ENCODE measurements at regions not wholly inside any gene's neighbourhood (a gene's known extent, or its start where the extent isn't known, plus 50 kb on each side); places are given as distances from the start of the nearest gene placed in this dataset.

DNA sequence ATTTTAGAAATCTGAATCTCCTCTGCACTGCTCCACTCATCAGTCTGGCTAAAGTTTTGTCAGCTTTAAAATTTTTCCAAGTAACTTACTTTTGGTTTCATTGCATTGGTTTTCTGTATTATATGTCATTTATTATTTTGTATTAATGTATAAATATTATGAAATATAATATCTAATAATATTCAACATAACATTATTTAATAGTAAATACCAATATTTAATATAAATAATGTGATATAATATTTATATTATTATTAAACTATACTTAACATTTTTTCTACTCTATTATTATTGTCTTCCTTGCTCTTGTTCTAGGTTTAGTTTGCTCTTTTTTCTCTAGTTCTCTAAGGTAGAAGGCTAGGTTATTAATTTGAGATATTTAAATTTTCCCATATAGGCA, 512.1 kb downstream of the AACS start:
- ATAC-seq: no peak
- H3K4me1 Mint-ChIP-seq: no peaks in the 10 kb centered on the region
- no peak for DNase-seq (ENCODE audit: low spot score in 2 of 2)
- no peaks in the 10 kb centered on the region for H3K36me3 Mint-ChIP-seq
- peaks cover 16% of the 10 kb centered on the region for H3K9me3 Mint-ChIP-seq
- no peak overlapping the region for H3K4me3 Mint-ChIP-seq
- no peak overlapping the region for H3K27ac Mint-ChIP-seq

DNA sequence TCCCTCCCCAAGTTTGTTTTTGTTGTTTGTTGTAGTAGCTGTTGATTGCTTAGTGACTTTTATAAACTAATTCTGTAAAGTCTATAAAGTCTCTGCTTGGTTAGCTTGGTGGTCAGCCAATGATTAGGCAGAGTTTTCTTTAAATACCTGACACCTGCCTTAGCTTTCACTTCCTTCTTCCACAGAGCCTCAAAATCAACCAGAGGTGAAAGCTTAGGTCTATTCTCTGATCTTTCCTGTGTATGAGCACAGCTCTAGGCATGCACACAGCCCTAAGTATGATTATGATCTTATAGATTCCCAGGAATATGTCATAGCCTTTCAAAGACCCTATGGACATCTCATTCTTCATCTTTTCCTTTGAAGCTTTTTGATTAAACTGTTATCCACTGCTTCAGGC, 514.7 kb downstream of the AACS start:
- Mint-ChIP-seq H3K4me1 (no peaks in the 10 kb centered on the region), H3K36me3 (no peaks in the 10 kb centered on the region), H3K9me3 (peaks cover 19% of the 10 kb centered on the region), H3K4me3 (no peak overlapping the region), H3K27ac (no peak overlapping the region)
- DNase-seq (ENCODE audit: low spot score in 2 of 2) (no peak), ATAC-seq (no peak)

DNA sequence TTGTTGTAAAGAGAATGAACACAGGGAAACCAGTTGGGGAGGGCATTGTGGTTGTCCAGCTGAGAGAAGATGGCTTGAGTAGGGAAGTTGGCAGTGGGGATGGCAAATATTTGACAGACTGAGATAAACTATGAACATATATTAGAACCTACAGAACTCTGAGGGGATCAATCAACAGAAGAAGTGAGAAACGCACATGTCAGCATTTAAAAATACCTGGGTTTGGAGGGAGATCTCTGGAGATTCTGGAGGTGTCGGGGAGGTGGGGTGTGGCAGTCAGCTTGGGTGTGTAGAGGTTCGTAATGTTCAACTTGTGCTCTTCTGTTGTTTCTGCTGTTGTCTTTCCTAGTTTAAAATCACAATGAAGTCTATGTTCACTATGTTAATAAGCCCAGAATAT, 517.8 kb downstream of the AACS start:
- DNase-seq (ENCODE audit: low spot score in 2 of 2) (no peak), ATAC-seq (no peak)
- Mint-ChIP-seq H3K4me3 (no peak overlapping the region), H3K9me3 (peaks cover 17% of the 10 kb centered on the region), H3K36me3 (no peaks in the 10 kb centered on the region), H3K27ac (no peak overlapping the region), H3K4me1 (no peaks in the 10 kb centered on the region)

DNA sequence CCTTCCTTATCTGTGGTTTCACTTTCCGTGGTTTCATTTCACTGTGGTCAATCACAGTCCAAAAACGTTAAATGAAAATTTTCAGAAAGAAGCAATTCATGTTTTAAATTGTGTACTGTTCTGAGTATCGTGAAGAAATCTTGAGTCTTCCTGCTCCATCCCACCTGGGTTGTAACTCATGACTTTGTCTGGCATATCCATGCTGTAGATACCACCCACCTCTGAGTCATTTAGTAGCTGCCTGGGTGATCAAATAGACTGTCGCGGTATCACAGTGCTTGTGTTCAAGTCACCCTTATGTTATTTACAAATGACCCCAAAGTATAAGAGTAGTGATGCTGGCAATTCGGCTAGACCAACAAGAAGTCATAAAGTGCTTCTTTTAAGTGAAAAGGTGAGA, 521.2 kb downstream of the AACS start:
- no peak for ATAC-seq
- H3K36me3 Mint-ChIP-seq: no peaks in the 10 kb centered on the region
- no peaks in the 10 kb centered on the region for H3K4me1 Mint-ChIP-seq
- peaks cover 9% of the 10 kb centered on the region for H3K9me3 Mint-ChIP-seq
- no peak overlapping the region for H3K4me3 Mint-ChIP-seq
- no peak overlapping the region for H3K27ac Mint-ChIP-seq
- DNase-seq (ENCODE audit: low spot score in 2 of 2): no peak

DNA sequence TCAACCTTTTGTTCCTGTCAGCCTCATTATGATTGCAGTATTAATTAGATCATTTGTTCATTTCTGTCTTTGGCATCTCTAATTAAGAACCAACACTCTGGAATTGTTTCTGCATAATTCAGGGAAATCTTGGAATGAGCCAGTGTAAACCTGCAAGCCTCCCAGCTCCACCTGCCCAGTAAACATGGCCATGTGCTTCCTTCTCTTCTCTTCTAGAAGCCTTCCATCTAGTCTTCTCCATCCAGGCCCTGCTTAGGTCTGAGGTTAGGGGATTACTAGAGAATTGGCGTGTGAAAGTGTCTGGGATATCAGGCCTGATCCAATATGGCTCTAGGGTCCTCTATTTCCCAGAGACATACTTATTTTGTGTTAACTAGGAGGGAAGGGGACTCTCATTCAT, 528.0 kb downstream of the AACS start:
- Mint-ChIP-seq H3K9me3 (peaks cover 6% of the 10 kb centered on the region), H3K4me1 (no peaks in the 10 kb centered on the region), H3K36me3 (no peaks in the 10 kb centered on the region), H3K27ac (no peak overlapping the region), H3K4me3 (no peak overlapping the region)
- no peak for DNase-seq (ENCODE audit: low spot score in 2 of 2)
- no peak for ATAC-seq

DNA sequence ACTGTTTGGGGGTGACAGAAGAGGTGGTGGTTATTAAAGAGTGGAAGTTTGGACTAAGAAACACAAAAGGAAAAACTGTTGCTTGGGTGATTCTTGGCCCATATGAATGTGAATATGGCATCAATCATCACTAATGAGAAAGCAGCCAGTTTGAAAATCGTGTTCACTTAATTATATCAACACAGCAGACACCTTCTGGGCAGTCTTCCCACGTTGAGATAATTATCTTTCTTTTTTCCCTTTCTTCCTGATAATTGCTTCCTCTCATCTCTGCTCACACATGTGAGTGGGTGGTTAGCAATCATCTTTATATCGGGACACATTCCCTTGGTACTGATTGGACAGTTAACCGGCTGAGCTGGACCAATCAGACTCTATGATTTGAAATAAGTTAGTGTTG, 539.7 kb downstream of the AACS start:
- Mint-ChIP-seq H3K36me3 (no peaks in the 10 kb centered on the region), H3K9me3 (peaks cover 3% of the 10 kb centered on the region), H3K4me1 (no peaks in the 10 kb centered on the region), H3K4me3 (no peak overlapping the region), H3K27ac (no peak overlapping the region)
- no peak for DNase-seq (ENCODE audit: low spot score in 2 of 2)
- ATAC-seq: no peak

DNA sequence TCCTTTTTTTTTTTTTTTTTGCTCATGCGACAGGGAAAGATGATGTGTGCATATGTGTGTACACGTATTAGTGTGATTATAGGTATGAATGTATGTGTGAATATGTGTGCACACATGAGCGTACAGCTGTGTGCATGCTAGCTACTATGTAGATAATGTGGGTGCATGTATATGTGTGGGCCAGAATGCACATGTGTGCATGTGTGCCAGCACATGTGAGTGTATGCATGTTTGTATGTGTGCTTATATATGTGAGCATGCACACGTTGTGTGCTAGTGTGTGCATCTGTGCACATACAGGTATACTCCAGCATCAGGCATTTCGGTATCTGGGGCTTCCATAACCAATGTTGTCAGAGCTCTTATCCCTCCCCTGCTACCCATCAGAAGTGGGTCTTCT, 541.1 kb downstream of the AACS start:
- ATAC-seq: no peak
- Mint-ChIP-seq H3K36me3 (no peaks in the 10 kb centered on the region), H3K9me3 (peaks cover 3% of the 10 kb centered on the region), H3K4me1 (no peaks in the 10 kb centered on the region), H3K27ac (no peak overlapping the region), H3K4me3 (no peak overlapping the region)
- no peak for DNase-seq (ENCODE audit: low spot score in 2 of 2)

DNA sequence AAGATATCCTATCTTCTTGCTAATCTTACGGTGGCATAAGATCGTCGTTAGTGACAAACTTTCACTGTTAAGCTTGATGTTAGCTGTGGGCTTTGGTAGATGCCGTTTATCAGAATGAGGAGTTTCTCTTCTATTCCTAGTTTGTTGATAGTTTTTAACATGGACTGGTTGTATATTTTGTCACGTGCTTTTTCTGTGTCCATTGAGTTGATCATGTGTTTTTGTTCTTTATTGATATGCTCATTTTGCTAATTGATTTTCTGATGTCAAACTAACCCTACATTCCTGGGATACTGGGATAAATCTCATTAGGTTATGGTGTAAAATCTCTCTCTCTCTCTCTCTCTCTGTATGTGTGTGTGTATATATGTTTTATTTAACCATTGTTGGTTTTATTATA, 545.1 kb downstream of the AACS start:
- Mint-ChIP-seq H3K4me1 (no peaks in the 10 kb centered on the region), H3K27ac (no peak overlapping the region), H3K9me3 (peaks cover 3% of the 10 kb centered on the region), H3K36me3 (no peaks in the 10 kb centered on the region), H3K4me3 (no peak overlapping the region)
- ATAC-seq (no peak), DNase-seq (ENCODE audit: low spot score in 2 of 2) (no peak)

DNA sequence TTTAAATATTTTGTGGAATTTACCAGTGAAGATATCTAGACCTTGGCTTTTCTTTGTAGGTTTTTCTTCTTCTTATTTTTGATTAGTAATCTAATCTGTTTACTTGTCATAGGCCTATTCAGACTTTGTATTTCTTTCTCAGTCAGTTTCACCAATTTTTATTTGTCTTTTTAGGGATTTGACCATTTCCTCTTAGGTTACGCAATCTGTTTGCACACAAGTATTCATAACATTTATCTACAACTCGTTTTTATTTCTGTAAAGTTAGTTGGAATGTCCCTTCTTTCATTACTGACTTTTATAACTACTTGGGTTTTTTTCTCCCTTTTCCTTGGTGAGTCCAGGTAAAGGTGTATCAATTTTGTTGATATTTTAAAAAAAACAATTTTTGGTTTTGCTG, 545.7 kb downstream of the AACS start:
- Mint-ChIP-seq H3K27ac (no peak overlapping the region), H3K4me1 (no peaks in the 10 kb centered on the region), H3K36me3 (no peaks in the 10 kb centered on the region), H3K9me3 (no peaks in the 10 kb centered on the region), H3K4me3 (no peak overlapping the region)
- ATAC-seq (no peak), DNase-seq (ENCODE audit: low spot score in 2 of 2) (no peak)

DNA sequence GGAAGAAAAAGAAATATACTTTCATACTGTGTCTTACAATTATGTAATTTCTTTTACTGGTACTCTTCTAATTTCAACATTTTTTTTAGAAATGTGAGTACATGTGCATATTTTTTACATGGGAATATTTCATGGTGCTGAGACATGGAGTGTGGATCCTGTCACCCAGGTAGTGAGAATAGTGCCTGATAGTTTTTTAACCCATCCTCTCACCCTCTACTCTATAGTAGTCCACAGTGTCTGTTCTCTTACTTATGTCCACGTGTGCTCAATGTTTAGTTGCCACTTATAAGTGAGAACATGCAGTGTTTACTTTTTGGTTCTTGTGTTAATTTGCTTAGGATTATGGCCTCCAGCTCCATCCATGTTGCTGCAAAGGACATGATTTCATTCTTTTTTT, 548.8 kb downstream of the AACS start:
- H3K36me3 Mint-ChIP-seq: no peaks in the 10 kb centered on the region
- H3K27ac Mint-ChIP-seq: no peak overlapping the region
- no peak for DNase-seq (ENCODE audit: low spot score in 2 of 2)
- H3K9me3 Mint-ChIP-seq: no peaks in the 10 kb centered on the region
- H3K4me1 Mint-ChIP-seq: no peaks in the 10 kb centered on the region
- ATAC-seq: no peak
- no peak overlapping the region for H3K4me3 Mint-ChIP-seq

DNA sequence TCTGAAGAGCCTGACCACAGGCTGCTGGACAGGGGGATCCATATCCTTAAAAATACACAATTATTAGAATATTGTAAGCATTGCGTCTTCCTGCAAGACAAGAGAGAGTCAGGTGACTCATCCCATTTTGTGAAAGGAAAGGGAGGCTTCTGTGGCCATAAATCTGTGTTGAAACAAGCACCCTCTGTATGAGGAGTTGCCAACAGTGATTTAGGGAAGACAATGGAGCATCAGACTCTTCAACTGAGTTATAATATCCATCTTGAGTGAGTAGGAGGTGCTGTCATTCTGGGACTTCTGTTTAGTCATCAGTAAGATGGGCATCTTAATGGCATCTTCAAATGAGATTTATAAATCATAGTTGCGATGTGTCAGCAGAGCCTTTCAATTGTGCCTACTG, 554.5 kb downstream of the AACS start:
- no peaks in the 10 kb centered on the region for H3K36me3 Mint-ChIP-seq
- no peaks in the 10 kb centered on the region for H3K4me1 Mint-ChIP-seq
- ATAC-seq: no peak
- peaks cover 3% of the 10 kb centered on the region for H3K9me3 Mint-ChIP-seq
- DNase-seq (ENCODE audit: low spot score in 2 of 2): no peak
- no peak overlapping the region for H3K27ac Mint-ChIP-seq
- H3K4me3 Mint-ChIP-seq: no peak overlapping the region

DNA sequence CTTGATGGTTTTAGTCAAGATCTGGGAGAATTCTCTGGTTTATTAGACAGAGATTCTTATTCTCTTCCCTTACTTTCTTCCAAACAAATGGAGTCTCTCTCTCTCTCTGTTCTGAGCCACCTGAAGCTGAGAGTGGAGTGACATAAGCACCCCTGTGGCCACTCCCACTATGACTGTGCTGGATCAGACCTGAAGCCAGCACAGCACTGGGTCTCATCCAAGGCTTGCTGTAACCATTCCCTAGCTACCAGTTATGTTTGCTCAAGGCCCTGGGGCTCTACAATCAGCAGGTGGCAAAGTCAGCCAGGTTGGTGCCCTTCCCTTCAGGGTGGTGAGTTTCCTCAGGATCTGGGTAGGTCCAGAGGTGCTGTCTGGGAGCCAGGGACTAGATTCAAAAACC, 568.5 kb downstream of the AACS start:
- H3K4me1 Mint-ChIP-seq: no peaks in the 10 kb centered on the region
- DNase-seq (ENCODE audit: low spot score in 2 of 2): no peak

DNA sequence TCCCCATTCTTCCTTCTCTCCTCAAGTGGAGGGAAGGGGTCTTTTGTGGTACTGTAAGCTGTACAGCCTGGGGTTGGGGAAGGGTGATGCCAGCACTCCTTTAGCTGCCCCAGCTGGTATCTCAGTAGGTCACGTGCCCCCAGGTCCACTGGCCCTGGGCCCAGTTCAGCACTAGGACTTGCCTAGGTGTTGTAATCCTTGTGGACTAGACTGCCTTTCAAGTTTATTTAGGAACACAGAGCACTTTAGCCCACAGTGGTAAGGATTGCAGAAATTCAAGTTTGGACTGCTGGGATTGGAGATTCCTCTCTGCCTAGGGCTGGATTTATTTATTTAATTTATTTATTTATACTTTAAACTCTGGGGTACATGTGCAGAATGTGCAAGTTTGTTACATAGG, 569.6 kb downstream of the AACS start:
- no peaks in the 10 kb centered on the region for H3K36me3 Mint-ChIP-seq
- peaks cover 17% of the 10 kb centered on the region for H3K9me3 Mint-ChIP-seq
- no peak for ATAC-seq
- H3K27ac Mint-ChIP-seq: no peak overlapping the region
- DNase-seq (ENCODE audit: low spot score in 2 of 2): no peak
- H3K4me3 Mint-ChIP-seq: no peak overlapping the region
- H3K4me1 Mint-ChIP-seq: no peaks in the 10 kb centered on the region

More for the DNA sequence above, 568.5 kb downstream of the AACS start:
- no peak for ATAC-seq
- Mint-ChIP-seq H3K27ac (no peak overlapping the region), H3K36me3 (no peaks in the 10 kb centered on the region), H3K9me3 (peaks cover 13% of the 10 kb centered on the region), H3K4me3 (no peak overlapping the region)

DNA sequence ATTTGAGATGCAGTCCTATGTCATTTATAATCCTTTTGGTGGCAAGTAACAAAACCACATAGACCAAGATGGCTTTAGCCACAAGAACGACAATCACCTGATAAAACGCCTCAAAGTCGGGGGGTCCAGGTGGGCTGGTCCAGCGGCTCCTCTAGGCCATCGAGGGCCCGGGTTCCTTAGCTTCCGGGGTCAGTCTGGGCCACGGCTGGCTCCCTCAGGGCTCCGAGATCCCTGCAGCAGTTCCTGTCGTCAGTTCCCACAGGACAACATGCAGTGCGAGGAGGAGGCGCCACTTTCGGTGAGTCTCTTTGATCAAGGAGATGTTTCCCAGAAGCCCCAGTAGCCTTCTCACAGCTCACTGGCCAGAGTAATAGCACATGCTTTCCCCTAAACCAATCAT, 574.6 kb downstream of the AACS start:
- no peaks in the 10 kb centered on the region for H3K36me3 Mint-ChIP-seq
- H3K27ac Mint-ChIP-seq: no peak overlapping the region
- DNase-seq (ENCODE audit: low spot score in 2 of 2) (no peak), ATAC-seq (no peak)
- no peaks in the 10 kb centered on the region for H3K4me1 Mint-ChIP-seq
- no peak overlapping the region for H3K4me3 Mint-ChIP-seq
- H3K9me3 Mint-ChIP-seq: peaks cover 6% of the 10 kb centered on the region

DNA sequence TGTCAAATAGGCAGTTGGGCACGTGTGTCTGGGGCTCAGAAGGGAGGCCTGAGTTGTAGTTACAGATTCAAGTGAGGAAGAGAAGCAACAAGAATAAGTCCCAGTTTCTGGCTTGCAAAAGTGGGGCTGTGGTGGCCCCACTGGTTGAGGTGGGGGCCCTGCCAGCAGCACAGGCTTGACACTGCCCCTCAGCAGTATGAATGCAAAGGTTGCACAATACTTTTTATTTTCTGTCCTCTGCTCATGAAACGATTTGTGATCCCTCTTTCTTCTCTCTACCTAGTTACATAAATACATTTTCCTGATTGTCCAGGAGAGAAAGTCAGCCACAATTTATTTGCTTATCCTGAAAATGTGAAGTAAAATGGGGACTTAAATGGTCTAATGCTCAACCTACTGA, 577.8 kb downstream of the AACS start:
- Mint-ChIP-seq H3K27ac (no peak overlapping the region), H3K4me3 (no peak overlapping the region), H3K9me3 (peaks cover 4% of the 10 kb centered on the region), H3K4me1 (no peaks in the 10 kb centered on the region), H3K36me3 (no peaks in the 10 kb centered on the region)
- no peak for DNase-seq (ENCODE audit: low spot score in 2 of 2)
- no peak for ATAC-seq

DNA sequence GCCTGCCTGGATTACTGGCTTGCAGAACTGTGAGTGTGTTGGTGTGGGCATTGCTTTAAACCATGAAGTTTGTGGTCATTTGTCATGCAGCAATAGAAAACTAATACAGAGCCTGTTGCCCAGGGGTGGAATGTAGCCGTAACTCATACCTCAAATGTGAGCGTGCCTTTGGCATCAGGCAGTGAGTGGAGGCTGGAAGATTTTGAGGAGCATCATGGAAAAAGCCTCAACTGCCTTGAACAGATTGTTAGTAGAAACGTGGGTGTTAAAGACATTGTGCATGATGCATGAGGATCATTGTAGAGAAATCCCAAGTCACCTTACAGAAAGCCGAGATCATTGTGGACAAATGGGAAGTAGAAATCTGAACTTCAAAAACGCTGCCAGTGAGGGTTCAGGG, 580.5 kb downstream of the AACS start:
- no peak for DNase-seq (ENCODE audit: low spot score in 2 of 2)
- Mint-ChIP-seq H3K36me3 (no peaks in the 10 kb centered on the region), H3K4me1 (no peaks in the 10 kb centered on the region), H3K4me3 (no peak overlapping the region), H3K9me3 (peaks cover 3% of the 10 kb centered on the region), H3K27ac (no peak overlapping the region)
- no peak for ATAC-seq

DNA sequence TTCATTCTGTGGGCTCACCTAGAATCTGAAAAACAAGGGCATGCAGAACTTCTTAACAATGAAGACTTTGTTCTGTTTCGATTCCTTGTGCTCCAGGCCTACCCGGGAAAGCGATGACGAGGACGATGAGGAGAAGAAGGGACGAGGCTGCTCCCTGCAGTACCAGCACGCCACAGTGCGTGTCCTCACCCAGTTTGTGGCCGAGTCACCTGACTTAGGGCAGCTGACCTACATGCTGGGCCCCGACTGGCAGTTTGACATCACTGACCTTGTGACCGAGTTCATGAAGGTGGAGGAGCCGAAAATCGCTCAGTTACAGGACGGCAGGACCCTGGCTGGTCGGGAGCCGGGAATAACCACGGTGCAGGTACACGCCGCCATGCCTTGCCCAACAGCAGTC, 585.4 kb downstream of the AACS start:
- DNase-seq (ENCODE audit: low spot score in 2 of 2) (no peak), ATAC-seq (no peak)
- no peaks in the 10 kb centered on the region for H3K4me1 Mint-ChIP-seq
- H3K4me3 Mint-ChIP-seq: no peak overlapping the region
- H3K9me3 Mint-ChIP-seq: peaks cover 5% of the 10 kb centered on the region
- H3K36me3 Mint-ChIP-seq: no peaks in the 10 kb centered on the region
- no peak overlapping the region for H3K27ac Mint-ChIP-seq

All from stimulated activated effector memory CD8-positive, alpha-beta T cell treated with anti-CD3 and anti-CD28 coated beads, Interleukin-12 subunit alpha, Interleukin-12 subunit beta, amount 100 ng/mL, for 72 hours (primary cell).